Stimulated activated CD4-positive, alpha-beta T cell treated with anti-CD3 and anti-CD28 coated beads, Interleukin-1b, Interleukin-23, amount 100 ng/mL, for 4 hours (primary cell): ENCODE measurements at regions not wholly inside any gene's neighbourhood (a gene's known extent, or its start where the extent isn't known, plus 50 kb on each side); places are given as distances from the start of the nearest gene placed in this dataset.
"Not testable (repeated sequence)": the region's sequence is repeated elsewhere in the genome, so short reads cannot be mapped to it uniquely, and the experiment has no call there.

Source experiments
- DNase-seq, 2 donors: peaks; one replicate each; pipeline ENCODE4 v3.0.0-alpha.2; 2020; ENCODE audit warnings: low read depth in 2 of 2

DNA sequence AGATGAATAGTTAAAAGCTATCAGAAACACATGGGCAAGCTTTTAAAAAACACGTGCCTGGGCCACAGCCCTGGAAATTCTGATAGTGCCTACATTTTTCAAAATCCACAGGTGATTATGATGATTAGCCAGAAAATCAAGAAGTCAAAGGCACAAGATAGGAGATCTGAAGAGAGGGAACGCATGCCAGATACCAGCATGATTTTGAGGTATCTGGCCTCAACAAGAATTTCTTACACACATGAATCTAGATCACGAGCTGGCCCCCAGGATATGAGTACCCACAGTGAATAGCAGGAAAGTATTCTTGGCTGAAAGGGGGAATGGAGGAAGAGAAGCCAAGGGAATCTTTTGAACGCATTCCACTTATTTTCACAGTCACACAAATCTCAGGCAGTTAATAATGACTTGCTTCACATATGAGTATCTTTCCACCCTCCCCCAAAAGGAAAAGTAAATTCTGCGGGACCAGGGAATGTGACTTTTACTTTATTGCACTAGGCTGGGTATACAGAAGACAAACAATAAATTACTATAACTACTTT lies 438.2 kb downstream of the BCAT1 start:
- DNase-seq: no peak

DNA sequence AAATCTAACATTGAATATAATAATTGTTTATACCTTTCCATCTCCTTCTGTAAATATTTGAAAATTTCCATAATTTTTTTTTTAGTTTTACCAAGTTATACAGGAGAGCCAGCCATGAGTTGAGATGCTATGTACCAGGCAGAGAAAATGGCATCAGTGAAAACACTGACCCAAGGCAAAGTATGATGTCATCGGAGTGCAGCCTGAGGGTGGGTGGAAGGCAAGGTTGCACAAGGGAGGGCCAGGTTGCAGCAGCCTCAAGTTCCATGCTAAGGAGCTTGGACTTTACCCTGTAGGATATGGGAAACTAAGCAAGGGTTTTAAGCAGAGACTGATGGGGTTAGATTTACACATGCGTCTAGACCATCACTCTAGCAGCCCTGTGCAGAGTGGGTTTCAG lies 441.1 kb downstream of the BCAT1 start:
- no peak for DNase-seq

DNA sequence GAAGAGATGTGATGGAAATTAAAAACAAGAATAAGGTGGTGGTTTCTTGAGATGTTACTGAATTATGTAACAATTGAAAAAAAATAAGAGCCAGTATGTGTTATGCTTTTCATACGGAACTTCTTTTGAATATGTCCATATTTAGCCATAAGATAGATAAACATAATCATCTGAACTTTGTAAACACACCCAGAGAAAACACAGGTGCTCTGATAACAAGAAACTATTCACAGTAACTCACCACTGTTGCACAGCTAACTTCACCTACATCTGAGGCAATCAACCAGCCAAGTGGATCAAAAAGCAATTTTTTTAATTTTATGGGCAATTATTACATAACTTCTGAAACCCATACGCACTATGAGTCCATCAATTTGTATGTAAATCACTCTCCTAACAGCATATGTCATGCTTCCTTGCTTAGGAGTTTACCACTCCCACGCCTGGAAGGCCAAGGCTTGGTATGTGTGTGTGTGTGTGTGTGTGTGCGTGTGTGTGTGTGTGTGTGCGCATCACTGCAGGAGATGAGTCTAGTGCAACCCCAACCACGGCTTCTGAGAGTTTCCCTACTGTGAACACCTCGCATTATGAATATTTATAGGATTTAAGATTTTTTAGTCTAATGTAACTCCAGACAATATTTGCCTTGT lies 443.4 kb downstream of the BCAT1 start:
- DNase-seq: no peak

DNA sequence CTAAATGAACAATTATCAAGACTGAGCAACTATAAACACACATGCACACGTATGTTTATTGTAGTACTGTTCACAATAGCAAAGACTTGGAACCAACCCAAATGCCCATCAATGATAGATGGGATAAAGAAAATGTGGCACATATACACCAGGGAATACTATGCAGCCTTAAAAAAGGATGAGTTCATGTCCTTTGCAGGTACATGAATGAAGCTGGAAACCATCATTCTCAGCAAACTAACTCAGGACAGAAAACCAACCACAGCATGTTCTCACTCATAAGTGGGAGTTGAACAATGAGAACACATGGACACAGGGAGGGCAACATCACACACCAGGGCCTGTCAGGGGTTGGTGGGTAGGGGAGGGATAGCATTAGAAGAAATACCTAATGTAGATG lies 445.4 kb downstream of the BCAT1 start:
- DNase-seq: not testable (repeated sequence)

DNA sequence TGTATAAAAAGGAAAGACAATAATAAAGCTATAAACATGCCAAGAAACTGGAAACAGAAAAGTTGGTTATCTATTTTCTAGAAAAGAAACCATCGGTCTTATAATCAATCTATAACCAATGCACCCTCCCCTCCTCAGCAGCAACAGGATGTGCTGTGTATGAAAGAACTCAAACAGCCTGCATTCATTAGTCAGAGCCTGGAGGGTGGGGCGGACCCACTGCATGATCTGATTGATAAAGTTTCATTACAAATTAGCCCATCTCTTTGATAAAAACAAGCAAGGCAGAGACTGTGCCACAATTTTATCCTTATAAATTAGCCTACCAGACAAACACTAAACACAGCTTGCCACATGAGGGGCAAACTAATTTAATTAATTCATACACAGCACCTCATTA lies 448.1 kb downstream of the BCAT1 start:
- no peak for DNase-seq

DNA sequence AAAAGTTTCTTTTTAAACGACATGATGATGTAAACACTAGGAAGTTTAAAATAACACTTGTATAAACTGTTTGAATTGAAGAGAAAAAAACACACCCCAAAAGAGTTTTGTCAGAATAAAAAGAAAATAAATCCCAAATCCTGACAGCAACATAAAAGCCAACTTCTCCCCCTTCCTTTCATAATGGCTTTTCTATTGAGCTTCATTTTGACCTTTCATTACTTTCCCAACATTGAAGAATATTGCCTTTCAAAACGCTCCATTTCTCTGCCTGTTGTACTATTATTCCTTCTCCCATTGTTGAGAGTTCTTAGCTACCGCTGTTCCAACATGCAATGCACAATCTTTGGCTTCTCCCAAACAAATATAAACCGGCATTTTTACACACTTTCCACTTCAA lies 448.5 kb downstream of the BCAT1 start:
- no peak for DNase-seq

DNA sequence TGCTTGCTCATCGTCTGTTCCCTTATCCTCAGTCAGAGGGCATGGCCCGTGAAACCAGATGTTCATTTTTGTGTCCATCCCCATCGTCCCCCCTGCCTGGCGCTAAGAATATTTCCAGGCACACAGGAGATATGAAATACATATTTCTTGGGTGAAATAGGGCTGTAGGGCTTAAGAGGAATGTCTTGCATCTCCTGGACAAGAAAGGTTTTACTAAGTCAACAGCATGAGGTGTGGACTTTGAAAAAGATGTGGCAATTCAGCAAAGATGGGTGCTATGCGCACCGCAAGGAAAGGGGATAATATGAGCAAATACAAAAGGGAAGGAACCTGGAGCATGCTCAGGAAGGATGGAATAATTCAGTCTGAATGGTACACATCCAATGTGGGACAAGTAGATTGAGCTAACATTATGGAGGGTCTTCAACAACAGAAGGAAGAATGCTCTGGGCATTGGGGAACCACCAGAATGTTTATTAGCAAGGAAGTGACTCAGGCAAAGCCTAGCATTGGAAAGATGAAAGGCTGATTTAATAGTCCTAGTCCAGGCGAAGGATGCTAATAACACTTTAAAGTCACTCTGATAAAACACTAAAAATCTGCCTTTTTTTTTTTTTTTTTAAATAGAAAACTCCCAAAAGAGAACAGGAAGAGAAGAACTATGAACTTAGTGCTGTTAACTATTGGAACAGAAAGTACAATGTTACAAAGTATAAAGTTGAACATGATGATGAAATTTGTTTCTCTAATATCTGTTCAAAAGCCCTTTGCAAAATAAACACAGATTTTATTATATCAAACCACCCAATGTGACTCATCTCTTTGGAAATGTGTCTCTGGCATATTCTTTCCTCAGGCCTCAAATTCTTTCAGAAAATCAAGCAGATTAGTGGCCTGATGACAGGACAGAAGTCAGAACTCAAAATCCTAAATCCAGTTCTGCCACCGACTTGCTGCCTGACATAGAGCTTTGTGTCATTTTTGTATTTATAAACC lies 449.5 kb downstream of the BCAT1 start:
- no peak for DNase-seq

DNA sequence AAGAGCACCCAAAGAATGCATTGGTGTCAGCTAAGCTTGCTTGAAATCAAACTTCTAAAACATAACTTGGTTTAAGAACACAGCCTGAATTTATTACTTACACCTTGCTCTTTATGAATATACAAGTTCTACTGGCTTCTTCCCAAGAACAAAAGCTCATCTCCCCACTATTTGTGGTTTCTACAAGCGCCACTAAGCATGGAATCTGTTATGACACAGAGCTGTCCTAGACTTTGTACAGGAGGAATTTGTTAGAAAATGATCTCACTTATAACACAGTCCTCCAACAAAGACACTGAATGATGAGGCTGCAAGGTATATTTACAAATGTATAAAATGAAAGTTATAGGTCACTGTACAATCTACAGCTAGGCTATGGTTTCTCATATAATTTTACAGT lies 452.1 kb downstream of the BCAT1 start:
- no peak for DNase-seq

DNA sequence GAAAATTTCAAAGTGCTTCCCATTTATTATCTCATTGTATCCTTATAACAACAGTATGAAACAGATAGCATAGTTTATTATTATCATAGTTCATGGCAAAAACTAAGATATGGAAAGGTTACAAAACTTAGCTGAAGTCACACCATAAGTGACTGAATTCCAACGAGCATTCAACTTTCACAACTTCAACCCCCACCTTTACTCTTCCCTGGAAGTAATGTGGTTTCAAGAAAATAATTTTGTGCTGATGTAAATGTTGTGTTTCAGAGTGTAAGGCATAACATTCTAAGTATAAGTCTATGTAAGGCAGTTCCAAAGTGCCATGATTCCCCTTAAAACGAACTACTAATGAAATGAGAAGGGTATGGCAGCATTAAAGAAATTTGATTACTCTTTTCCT lies 454.5 kb downstream of the BCAT1 start:
- no peak for DNase-seq

DNA sequence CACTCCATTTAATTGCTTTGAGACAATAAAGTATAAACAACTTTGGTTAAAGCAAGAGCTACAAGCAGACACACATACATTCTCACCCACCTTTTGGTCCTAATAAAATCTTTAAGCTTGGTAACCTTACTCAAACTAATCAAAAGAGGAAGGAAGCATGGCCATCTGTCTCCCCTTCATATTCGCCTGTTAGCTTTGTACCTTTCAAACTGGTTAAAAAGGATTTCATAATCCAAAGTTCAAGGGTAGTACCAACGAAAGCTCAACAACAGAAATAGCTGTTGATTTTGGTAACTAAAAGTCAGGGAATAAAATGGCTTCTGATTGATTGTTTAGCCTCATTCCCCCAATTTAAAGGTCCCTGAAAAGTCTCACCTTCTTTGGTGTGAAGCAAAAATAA lies 456.9 kb downstream of the BCAT1 start:
- no peak for DNase-seq

DNA sequence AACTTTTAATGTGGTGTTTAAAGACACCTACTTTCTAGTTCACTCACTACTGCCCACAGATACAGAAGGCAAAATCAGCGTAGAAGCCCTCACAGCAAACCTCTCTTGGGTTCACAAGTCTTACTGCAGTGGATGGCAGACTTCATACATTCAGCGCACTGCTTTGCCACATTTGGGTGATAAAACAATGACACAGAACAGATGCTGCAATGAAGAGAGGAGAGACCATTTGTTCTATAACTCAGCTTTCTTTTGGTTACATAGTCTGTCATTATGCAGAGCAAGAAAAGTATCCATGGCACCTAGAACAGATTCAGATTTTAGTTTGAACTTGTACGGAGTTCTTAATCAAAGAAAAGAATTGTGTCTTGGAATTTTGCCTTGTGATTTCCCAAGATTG lies 459.0 kb downstream of the BCAT1 start:
- no peak for DNase-seq

DNA sequence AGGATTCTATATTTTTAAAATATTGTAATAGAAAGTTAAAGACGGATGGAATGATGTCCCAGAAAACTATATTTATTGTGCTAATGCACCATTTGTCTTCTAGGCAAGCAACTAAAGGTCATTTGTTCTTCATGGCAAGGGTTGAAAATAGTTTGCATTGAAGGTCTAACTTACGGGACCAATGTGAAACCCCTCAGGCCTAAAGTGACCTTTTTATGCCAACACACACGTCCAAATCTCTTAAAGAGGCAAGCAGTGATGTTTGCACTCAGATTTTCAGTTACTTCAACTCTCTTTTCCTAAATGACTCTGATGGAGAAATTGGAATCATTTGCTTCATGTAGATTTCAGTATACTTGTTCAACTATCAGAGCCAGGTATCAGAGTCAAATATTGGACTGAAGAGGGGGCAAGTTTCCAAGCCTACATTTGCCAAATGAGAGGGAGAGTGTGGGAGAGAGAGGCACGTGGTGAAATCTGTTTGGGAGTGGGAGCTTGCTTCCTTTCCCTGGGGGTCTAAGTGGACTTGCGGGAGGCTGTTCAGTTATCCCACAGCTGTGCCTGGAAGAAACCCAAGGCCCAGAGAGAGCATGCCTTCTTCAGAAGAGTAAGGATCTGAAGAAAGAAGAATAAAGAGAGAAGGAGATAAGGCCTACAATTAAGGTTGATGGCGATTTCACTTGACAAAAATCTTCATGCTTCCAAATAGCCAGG lies 459.8 kb downstream of the BCAT1 start:
- no peak for DNase-seq

DNA sequence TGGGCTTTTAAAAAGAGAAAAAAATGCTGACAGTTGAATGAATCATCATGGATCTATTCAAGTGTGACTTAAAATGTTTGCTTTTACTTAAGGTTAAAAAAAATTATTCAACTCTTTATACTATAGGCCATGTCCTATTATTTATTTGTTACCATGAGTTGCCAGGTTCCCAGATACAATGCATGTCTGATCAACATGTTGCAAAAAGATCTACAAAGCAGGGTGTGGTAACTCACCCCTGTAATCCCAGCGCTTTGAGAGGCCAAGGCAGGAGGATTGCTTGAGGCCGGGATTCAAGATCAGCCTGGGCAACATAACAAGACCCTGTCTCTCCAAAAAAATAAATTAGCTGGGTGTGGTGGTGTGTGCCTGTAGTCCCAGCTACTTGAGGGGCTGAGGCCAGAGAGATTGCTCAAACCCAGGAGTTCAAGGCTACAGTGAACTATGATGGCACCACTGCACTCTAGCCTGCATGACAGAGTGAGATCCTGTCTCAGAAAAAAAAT lies 460.8 kb downstream of the BCAT1 start:
- no peak for DNase-seq

DNA sequence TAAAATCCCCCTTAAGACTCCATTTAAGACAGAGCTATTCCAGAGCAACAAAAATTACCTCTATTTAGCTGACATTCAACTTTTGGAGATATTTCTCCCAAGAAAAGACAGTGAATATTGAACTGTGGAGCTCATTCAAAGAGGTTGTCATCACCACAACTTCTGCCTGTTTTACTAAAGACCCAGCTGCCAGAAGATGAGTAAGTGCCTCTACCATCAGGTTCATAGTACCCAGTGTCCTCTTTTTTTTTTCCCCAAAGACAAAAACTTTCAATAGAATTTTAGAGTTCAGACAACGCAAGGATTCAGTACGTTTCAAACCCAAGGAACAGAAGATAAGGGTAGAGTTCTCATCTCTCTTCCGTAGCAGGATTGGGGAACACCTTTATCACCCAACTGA lies 461.3 kb downstream of the BCAT1 start:
- no peak for DNase-seq

DNA sequence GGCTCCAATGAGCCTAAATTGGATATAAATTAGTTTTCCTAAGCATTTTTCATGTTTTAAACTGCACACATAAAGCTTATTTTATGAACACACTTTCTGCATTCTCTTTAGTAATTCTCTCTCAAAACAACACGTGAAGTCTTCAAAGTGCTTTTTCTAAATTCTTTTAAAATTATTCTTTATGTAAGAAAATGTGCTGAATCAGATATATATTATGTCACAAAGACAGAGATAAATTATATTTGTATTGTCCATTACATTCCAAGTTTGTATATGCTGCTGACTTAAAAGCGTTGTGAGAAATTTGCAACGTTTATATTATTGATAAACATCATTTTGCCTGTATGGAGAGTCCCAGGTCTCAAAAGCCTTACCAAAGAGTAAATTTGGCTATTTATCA lies 465.2 kb downstream of the BCAT1 start:
- DNase-seq: no peak

DNA sequence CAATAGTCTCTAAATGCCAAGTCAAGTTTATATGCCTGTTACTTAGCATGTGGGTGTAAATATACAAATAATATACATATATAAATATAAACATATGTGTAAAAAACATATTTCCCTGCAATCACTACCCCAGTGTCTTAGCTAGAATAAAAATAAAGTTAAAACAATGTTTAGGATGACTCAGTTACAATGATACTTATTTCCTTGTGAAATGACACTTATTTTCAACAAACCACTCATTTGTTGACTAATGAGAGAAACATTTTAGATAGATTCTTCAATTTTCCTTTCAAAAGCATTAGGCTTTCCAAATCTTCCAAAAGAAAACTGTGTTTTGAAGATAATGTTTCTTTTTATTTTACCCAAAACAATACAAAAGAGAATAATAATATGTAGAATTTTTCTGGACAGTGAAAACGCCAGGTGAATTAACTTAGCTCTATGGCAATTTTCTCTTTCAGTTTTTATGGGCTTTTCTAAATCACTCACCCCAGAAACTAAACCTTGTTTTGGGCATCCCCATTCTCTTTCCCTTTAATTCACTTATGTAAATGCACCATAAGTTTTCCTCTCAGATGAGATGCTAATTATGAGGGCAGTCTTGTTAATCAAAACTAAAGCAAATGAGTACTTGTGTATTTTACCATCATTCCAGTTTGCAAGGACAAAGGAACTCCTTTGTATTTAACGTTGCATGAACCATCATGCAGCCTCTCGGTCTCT lies 465.9 kb downstream of the BCAT1 start:
- no peak for DNase-seq

DNA sequence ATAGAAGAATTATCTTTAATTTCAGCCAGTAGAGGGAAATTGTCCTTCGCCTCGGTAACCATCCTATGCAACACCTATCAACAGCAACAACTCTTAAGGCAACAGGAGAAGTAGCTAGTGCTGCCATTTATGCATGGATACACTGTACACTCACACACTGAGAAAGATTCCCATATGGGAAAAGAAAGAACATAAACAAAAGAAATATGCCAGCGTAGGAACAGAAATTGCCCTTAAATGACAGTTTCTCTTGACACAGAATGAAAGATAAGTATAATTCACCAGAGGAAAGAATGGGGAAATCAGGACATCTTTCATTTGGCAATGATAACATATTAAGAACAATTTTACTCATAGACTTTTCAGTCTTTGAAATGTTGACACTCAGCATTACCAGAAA lies 466.9 kb downstream of the BCAT1 start:
- DNase-seq: no peak

DNA sequence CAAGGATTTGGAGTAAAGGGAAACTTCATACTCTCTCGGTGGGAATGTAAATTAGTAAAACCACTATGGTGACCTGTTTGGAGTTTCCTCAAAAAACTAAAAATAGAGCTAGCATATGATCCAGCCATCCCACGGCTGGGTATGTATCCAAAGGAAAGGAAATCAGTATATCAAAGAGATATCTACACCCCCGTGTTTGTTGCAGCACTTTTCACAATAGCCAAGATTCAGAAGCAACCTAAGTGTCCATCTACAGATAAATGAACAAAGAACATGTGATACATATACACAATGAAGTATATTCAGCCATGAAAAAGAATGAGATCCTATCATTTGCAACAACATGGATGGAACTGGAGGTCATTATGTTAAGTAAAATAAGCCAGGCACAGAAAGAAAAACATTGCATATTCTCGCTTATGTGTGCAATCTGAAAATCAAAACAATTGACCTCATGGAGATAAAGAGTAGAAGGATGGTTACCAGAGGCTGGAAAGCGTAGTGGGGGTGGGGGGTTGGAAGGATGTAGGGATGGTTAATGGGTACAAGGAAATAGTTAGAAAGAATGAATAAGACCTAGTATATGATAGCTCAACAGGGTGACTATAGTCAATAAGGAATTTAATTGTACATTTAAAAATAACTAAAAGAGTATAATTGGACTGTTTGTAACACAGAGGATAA lies 468.0 kb downstream of the BCAT1 start:
- DNase-seq: no peak

DNA sequence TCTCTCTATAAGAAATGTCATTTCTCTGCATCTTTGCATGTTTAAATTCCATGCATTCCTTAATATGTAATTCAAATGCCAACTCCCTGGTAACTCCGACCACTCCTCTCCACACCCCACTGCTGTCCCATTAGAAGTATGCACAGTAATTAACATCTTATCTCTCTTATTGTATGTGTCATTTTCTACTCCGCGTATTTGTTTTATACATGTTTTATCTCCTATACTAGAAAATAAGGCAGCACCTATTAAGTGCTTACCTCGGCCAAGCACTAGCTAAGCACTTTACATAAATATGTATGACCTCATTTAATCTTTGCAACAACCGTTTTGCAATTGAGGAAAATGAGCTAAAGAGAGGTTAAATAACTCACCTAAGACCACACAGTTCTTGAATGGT lies 469.8 kb downstream of the BCAT1 start:
- DNase-seq: no peak

DNA sequence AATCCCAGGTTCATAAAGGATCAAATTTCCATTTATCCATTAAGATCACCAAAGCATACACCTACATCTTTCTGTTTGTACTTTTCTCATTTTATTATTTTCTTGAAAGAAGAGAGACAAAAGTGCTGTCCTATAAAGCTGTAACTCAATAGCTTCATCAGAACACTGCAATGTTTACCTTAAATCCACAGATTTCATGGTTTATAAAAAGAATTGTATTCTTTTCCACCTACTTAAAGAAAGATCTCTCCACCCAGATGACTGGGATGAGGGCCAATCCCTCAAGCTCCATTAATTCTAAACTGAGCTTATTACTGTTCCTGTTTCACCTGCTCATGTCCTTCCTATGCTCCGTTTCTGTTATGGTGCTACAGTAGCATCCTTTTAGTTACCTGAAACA lies 470.6 kb downstream of the BCAT1 start:
- DNase-seq: no peak

DNA sequence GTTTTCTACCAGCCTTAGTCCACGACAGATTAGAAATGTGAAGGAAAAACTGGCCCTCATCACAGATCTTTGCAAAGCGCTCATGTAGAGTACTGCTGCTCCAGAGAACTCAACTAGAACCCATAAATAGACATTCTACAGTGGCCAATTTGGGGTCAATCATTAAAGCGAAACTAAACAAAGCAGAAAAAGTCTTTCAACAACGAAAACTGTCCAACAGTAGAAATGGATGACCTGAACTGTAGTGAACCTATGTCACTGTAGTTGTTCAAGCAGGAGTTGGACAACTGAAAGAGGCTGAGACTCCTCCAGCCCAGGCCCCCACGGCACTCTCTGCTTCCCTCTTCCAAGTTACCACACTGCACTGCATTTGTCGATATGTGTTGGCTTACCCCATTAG lies 472.6 kb downstream of the BCAT1 start:
- no peak for DNase-seq
